M059J (cell line): ENCODE measurements at regions not wholly inside any gene's neighbourhood (a gene's known extent, or its start where the extent isn't known, plus 50 kb on each side); places are given as distances from the start of the nearest gene placed in this dataset.

ENCODE experiments used
- DNase-seq: peaks from one replicate; pipeline ENCODE4 v3.0.0-alpha.2; 2012; ENCODE audit warnings: low read depth

DNA sequence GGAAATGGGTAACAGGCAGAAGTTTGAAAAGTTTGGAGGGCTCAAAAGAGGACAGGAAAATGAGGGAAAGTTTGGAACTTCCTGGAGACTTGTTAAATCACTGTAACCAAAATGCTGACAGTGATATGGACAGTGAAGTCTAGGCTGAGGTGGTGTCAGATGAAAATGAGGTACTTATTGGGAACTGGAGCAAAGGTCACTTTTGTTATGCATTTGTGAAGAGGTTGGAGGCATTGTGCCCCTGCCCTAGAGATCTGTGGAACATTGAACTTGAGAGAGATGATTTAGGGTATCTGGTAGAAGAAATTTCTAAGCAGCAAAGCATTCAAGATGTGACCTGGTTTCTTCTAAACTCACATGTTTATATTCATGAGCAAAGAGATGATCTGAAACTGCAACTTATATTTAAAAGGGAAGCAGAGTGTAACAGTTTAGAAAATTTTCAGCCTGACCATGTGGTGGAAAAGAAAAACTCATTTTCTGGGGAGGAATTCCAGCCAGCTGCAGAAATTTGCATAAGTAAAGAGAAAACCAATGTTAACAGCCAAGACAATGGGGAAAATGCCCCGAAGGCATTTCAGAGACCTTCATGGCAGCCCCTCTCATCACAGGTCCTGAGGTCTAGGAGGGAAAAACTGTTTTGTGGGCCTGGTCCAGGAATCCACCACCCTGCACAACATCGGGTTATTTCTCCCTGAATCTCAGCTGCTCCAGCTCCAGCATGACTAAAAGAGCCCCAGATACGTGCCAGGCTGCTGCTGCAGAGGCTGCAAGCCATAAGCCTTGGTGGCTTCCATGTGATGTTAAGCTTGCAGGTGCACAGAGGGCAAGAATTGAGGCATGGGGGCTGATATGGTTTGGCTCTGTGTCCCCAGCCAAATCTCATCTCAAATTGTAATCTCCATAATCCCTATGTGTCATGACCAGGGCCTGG lies 632.5 kb upstream of the GNPDA2 start:
- no peak for DNase-seq

DNA sequence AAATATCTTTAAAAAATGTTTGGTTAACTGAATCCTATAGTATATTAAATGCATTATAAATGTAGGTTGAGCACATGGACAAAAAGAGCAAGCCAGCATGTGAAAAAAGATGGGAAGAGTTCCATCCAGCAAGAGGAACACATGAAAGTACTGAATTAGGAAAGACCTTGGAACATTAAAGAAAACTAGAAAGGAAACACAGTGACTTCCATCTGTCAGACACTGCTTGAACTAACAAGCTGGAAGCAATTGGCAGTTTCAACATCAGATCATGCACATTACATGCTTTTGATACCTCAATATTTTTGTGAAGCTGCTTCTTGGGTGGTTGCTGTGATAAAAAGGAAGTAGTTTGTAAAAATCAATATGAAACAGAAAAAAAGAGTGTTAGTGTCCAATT lies 626.8 kb upstream of the GNPDA2 start:
- DNase-seq: no peak

DNA sequence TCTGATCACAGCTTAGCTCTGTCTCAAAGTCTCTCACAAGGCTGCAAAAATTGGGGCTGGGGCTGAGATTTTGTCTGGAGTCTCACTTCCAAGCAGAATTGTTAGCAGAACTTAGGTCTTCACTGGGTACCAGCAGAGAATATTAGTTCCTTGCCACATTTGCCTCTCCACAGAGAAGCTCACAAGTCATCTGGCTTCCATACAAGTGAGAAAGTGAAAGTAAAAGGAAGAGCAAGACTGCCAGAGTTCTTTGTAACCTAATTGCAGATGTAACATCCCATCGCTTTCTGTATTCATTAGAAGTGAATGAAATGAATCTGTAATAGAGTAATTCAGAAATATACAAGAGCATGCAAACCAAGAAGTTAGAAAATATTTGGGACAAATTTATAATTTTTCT lies 624.1 kb upstream of the GNPDA2 start:
- peak; percentile 4 for DNase-seq

DNA sequence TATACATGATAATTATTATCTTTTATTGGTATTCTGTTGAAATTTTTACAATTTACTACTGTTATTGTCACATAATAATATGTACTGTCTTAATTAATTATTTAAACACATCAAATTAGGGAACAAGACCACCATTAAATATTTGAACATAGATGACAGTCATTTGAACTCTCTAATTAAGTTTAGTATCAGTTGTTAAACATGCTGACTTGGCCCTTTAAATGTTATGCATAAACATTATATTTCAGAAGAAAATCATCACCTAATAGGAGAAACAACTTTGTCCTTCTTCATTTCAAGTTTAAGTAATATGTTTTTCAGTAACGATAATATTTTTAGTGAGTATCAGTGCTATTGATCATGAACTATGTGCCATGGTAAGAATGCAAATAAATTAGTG lies 623.5 kb upstream of the GNPDA2 start:
- DNase-seq: no peak

DNA sequence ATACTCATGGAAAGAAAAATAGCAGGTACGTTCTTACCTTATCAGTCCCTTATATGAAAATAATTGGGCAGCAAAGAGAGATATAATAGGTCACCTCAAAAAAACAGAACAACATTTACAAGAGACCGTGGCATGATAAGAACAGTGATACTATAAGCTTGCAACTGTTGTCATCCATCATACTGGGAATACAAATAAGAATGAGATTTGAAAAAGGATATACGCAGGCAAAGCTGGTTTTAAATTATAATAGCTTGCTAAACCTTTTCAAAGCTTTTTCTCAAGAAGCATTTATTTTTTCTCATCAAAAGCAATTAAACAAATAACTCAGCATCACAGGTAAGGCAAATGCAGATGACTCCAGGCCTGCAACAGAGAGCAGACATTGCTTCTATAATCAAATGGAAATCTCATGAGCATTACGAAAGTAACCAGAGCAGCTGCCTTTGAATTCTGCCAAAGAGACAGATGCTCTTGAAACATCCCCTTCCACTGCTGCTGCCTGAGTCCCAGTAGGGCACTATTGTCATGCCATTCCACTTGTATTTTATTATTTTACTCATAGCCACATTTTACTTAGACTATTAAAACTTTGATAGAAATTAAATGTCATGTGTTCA lies 620.6 kb upstream of the GNPDA2 start:
- no peak for DNase-seq

DNA sequence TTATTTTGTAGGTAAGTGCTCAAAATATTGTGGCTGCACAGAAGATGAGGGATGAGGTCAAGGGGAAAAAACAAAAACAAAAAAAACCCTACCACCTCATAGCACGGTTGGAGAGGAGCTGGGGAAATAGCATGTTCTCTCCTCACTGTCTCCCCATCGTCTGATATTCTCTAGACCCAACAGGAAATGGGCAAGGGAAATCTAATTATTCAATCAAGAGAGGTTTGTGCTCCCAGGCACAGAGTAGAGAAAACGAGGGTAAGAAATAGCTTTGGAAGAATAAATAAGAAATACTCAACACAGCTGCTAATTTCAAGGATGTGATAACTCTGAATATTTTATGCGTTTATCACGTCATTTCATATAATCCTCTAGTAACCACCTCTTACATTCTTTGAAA lies 619.2 kb upstream of the GNPDA2 start:
- no peak for DNase-seq

- DNase-seq: no peak
These were observed 605.4 kb upstream of the GNPDA2 start for GRCh38 chr4:45331802-45332201.

DNA sequence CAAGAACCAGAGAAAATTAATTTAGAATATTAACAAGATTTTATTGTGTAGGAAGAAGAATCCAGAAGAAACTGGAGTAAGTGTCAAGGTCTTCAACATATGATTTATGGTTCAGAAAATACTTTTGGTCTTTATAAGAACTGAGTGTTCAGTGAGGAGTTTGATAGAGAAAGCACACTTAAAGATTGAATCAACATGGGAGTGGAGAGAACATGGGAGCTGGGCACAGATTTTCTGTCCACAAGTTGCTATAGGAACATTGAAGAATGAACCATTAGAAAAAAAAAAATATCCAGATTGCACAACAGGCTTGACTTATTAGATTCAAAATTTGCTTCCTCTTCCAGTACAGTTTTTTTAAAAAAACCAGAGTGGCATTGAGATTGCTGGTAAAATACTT lies 601.2 kb upstream of the GNPDA2 start:
- DNase-seq: no peak

- DNase-seq: no peak
These were observed 598.4 kb upstream of the GNPDA2 start for GRCh38 chr4:45324455-45325417.

- DNase-seq: no peak
These were observed 597.2 kb upstream of the GNPDA2 start for GRCh38 chr4:45323453-45324058.

GRCh38 chr4:45317739-45318138 lies 591.4 kb upstream of the GNPDA2 start:
- no peak for DNase-seq

DNA sequence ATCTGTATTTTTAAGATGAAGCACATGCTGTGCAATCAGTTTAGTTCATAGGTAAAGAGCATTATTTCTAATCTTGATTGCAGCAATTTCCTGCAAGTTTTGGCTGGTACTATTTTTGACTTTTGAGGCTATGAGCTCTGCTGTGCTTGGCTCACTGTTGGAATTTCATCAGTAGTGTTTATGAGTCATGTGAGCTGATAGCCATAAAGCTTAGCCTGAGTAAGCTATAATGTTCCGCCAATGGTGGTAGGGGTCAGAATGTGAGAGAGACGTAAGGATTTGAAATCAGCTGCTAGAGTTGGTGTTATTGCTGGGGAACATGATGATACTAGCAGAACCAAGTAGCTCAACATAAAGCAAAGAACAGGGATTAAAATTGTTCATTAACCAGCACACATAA lies 590.9 kb upstream of the GNPDA2 start:
- no peak for DNase-seq

- DNase-seq: no peak
These were observed 589.9 kb upstream of the GNPDA2 start for GRCh38 chr4:45316257-45316656.

DNA sequence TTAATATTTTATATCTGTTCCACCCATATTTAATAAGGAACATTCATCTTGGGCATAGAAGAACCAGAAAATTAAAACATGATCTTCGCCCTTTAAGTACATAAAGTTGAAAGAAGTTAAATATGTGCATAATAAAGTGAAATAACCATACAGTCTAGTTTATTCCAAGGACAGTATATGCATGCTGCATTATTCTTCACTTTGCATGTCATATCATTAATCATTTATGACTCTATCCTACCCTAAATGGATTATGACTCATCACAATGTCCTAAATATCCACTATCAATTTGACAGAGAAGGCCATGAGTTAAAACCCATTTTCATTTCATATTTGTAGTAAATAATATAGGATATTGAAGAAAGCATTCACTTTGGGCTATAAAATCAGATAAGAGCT lies 576.5 kb upstream of the GNPDA2 start:
- DNase-seq: no peak

- no peak for DNase-seq
These were observed 568.1 kb upstream of the GNPDA2 start for GRCh38 chr4:45294464-45294863.

DNA sequence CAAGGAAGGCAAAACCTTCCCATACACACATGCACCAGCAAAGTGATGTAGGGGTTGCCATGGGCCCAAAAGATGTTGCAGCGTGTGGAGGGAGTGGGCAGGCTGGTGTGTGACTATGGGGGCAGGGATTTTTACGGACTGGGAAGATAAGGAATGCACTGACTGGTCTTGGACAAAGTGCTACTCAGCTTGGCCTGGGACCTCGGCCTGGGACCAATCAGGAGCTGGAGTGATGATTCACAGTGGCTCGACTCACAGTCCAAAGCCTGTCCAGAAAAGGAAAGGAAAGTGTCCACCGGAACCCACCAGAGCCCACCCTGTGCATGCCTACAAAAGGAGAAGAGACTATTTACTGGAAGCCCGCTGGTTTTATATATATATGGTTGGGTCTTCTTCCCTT lies 567.0 kb upstream of the GNPDA2 start:
- no peak for DNase-seq

DNA sequence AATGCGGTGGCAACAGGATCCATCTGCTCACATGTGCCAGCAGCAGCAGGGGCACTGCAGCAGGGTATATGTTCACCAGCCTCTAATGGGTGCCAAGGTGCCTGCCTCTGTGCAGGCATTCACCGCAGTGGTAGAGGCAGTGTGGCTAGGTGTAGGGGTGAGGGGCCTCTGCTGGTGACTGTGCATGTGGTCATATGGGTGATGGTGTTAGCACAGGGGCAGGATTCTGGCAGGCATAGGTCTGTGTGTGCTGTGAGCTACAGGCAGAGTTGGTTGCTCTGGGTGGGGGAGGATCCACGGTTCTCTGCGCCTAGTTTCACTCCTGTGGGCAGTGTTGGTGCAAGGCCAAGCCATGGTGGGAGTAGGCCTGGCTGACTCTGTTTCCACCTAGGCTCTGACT lies 566.5 kb upstream of the GNPDA2 start:
- no peak for DNase-seq

GRCh38 chr4:45284400-45285085 lies 558.2 kb upstream of the GNPDA2 start:
- DNase-seq: no peak

- DNase-seq: no peak
These were observed 557.0 kb upstream of the GNPDA2 start for GRCh38 chr4:45283352-45283751.

DNA sequence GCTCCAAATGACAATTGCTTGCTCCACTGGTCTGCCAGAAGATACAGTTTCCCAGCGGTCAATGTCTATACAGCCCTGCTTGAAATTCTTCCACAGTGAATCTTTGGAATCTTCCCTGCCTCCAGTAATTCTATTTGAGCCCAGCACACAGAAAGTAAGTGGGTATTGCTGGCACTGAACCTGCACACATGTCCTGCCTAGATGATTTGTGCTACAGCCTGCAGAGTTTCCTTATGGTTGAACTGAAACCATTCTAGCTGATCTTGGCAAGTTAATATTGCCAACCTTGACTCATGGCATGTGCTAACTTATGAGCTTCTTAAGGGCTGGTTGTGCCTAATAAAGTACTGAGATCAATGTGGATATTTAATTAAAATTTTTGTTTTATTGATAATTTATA lies 553.8 kb upstream of the GNPDA2 start:
- no peak for DNase-seq

GRCh38 chr4:45275862-45276261 lies 549.5 kb upstream of the GNPDA2 start:
- DNase-seq: no peak
